Panc1 (cell line): ENCODE measurements at regions not wholly inside any gene's neighbourhood (a gene's known extent, or its start where the extent isn't known, plus 50 kb on each side); places are given as distances from the start of the nearest gene placed in this dataset.
"Not testable (repeated sequence)": the region's sequence is repeated elsewhere in the genome, so short reads cannot be mapped to it uniquely, and the experiment has no call there.

Source experiments
- ATAC-seq: fragments of 200-7000 bp; cut with Tn5 transposase; 2 replicates; pipeline ENCODE4 v1.9.1; 2020; ENCODE audit warnings: mild to moderate bottlenecking, moderate library complexity
- BruUV-seq: library from RNA; stranded (reverse); fragments of 400-500 nt; replicated peaks from 2 replicates; lab custom pipeline; 2021; lab: Mats Ljungman, UMichigan
- CTCF ChIA-PET: fragments of 300-600 bp; sonication (Branson Sonifier 250); formaldehyde crosslinking; loops from one replicate; lab custom pipeline; 2022; ENCODE audit warnings: antibody characterized with exemption; lab: Charles Lee
- POLR2A ChIA-PET: fragments of 300-600 bp; sonication (Branson Sonifier 250); formaldehyde crosslinking; loops from one replicate; lab custom pipeline; 2022; ENCODE audit warnings: antibody characterized with exemption; lab: Charles Lee
- DNase-seq: peaks from one replicate; pipeline ENCODE4 v3.0.0-alpha.2; 2010; ENCODE audit warnings: low read depth, low spot score
- H3K27ac ChIP-seq: 2 replicates; pipeline ENCODE4 v1.5.1; 2011; ENCODE audit warnings: mild to moderate bottlenecking, low read length, inconsistent platforms
- H3K27me3 ChIP-seq: fragments of 200-500 bp; sonication (Bioruptor generic); 2 replicates; pipeline ENCODE4 v1.6.0; 2014; ENCODE audit warnings: low read length, inconsistent platforms; ENCODE audit not compliant: control insufficient read depth, insufficient read depth
- H3K36me3 ChIP-seq: fragments of 200-500 bp; sonication (Bioruptor generic); 2 replicates; pipeline ENCODE4 v1.5.1; 2014; ENCODE audit warnings: inconsistent platforms, mild to moderate bottlenecking, low read length, moderate library complexity; ENCODE audit not compliant: control insufficient read depth, insufficient read depth
- H3K4me1 ChIP-seq: 2 replicates; pipeline ENCODE4 v1.5.1; 2011; ENCODE audit warnings: inconsistent platforms, mild to moderate bottlenecking, low read length, moderate library complexity; ENCODE audit not compliant: control insufficient read depth, insufficient read depth
- H3K4me3 ChIP-seq, 2 experiments: 2 replicates each; pipeline ENCODE4 v1.5.1; 2011 to 2012; ENCODE audit warnings: low read depth in 2 of 2, low read length in 2 of 2, mild to moderate bottlenecking in 2 of 2, inconsistent platforms in 1 of 2, moderate library complexity in 1 of 2
- H3K9me3 ChIP-seq: fragments of 200-500 bp; sonication (Bioruptor generic); 2 replicates; pipeline ENCODE4 v1.5.1; 2014; ENCODE audit warnings: low read depth, mild to moderate bottlenecking, inconsistent platforms, low read length, moderate library complexity; ENCODE audit not compliant: control insufficient read depth, insufficient read depth
- CTCF ChIP-seq: fragments of 450-650 bp; IDR thresholded peaks from 2 replicates; pipeline ENCODE4 v1.5.1; 2017; ENCODE audit warnings: mild to moderate bottlenecking
- POLR2AphosphoS5 ChIP-seq: IDR thresholded peaks from 2 replicates; pipeline ENCODE4 v1.6.1; 2012; ENCODE audit warnings: mild to moderate bottlenecking, low read depth, low read length, moderate library complexity
- REST ChIP-seq, 2 experiments: IDR thresholded peaks; 2 replicates each; pipeline ENCODE4 v1.6.1; 2011 to 2012; ENCODE audit warnings: low read depth in 2 of 2, control low read depth in 1 of 2, low read length in 1 of 2, mild to moderate bottlenecking in 1 of 2, moderate library complexity in 1 of 2; ENCODE audit not compliant: insufficient read depth in 1 of 2
- SIN3A ChIP-seq: IDR thresholded peaks from 2 replicates; pipeline ENCODE4 v1.6.1; 2012; ENCODE audit warnings: low read depth, mild to moderate bottlenecking, low read length, moderate library complexity, borderline replicate concordance; ENCODE audit not compliant: insufficient read depth
- TCF7L2 ChIP-seq: IDR thresholded peaks from 2 replicates; pipeline ENCODE4 v1.6.1; 2011; ENCODE audit warnings: mild to moderate bottlenecking, low read depth, low read length, inconsistent platforms
- in situ Hi-C: cut with HindIII; loops from 2 replicates; pipeline ENCODE4 v1.10.0; 2016; ENCODE audit warnings: low sequenced_read_pairs, low pct_unique_long_range_greater_than_20kb
- intact Hi-C: fragments of 100-400 bp; cut with micrococcal nuclease; formaldehyde crosslinking; loops from one replicate; pipeline ENCODE4 v1.10.0; 2022; ENCODE audit not compliant: unreplicated experiment

DNA sequence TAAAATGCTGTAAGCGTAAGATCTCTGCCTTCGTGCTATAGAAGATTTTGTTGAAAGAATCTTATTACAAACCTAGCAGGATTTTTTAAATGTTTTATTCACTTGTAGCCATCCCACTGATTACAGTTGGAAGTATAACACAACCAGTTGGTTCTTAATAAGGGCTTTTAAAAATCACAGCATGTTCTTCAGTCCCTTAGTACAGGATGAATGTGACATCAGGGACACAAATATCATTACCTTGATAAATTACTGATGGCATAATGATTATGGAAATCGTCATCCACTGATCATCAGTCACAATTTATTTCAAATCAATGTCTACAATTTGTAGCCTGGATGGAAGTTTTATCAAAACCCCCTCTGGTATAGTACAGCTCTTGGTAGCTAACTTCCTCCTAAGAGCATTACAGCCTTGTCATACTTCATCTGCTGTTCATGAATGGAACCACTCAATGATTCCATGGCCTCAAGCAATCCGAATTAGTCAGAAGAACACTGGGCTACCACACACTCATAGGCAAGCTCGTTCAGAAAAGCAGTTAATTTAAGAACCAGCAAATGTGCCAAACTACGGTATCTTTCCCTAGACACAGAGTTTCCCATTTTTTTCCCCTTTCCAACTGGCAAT, 389.2 kb upstream of the TENM3 start:
- DNase-seq (no peak), ATAC-seq (no peak)
- Histone ChIP-seq H3K4me3 (no peak overlapping the region), H3K27me3 (no peaks in the 10 kb centered on the region), H3K27ac (no peak overlapping the region), H3K9me3 (no peaks in the 10 kb centered on the region), H3K36me3 (no peaks in the 10 kb centered on the region), H3K4me1 (no peaks in the 10 kb centered on the region)
- ChIA-PET CTCF (no interaction called here), POLR2A (no interaction called here)
- no TSS peak for BruUV-seq
- intact Hi-C loops (no loop called here), in situ Hi-C loops (no loop called here)
- TF ChIP-seq POLR2AphosphoS5 (no peak), TCF7L2 (no peak), SIN3A (no peak), CTCF (no peak), REST (IDR thresholded peaks at IDR 0.05; ENCODE audit: insufficient read depth in 1 of 2, low read depth in 2 of 2, low read length in 1 of 2) (no peak)

- H3K4me3 ChIP-seq: no peak overlapping the region
- POLR2A ChIA-PET: no interaction called here
- no peaks in the 10 kb centered on the region for H3K4me1 ChIP-seq
- intact Hi-C loops (no loop called here), in situ Hi-C loops (no loop called here)
- no peak for TF ChIP-seq POLR2AphosphoS5
- TF ChIP-seq CTCF: no peak
- no peak for TF ChIP-seq SIN3A
- no peak for TF ChIP-seq REST (IDR thresholded peaks at IDR 0.05; ENCODE audit: insufficient read depth in 1 of 2, low read depth in 2 of 2, low read length in 1 of 2)
- TF ChIP-seq TCF7L2: no peak
- ATAC-seq (no peak), DNase-seq (no peak)
- no peaks in the 10 kb centered on the region for H3K9me3 ChIP-seq
- BruUV-seq: no TSS peak
- no peak overlapping the region for H3K27ac ChIP-seq
- H3K27me3 ChIP-seq: no peaks in the 10 kb centered on the region
- CTCF ChIA-PET: no interaction called here
- H3K36me3 ChIP-seq: no peaks in the 10 kb centered on the region
Observed at GRCh38 chr4:181855307-181855706, 387.9 kb upstream of the TENM3 start.

DNA sequence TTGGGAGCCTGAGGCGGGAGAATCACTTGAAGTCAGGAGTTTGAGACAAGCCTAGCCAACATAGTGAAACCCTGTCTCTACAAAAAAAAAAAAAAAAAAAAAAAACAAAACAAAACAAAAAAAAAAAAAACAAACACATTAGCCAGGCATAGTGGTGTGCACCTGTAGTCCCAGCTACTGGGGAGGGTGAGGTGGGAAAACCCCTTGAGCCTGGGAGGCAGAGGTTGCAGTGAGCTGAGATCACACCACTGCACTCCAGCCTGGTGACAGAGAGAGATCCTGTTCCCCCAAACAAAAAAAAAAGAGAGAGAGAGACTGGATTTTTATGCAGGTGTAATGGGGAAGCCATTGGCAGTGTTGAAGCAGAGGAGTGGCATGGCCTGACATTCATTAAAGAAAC, 385.7 kb upstream of the TENM3 start:
- H3K27ac ChIP-seq, POLR2A ChIA-PET, intact Hi-C loops, H3K4me3 ChIP-seq, H3K4me1 ChIP-seq, DNase-seq, H3K36me3 ChIP-seq, BruUV-seq, H3K9me3 ChIP-seq, in situ Hi-C loops, ATAC-seq, CTCF ChIA-PET, H3K27me3 ChIP-seq: not testable (repeated sequence)
